ENCODE measurements at regions not wholly inside any gene's neighbourhood (a gene's known extent, or its start where the extent isn't known, plus 50 kb on each side); places are given as distances from the start of the nearest gene placed in this dataset.

GRCh38 chr2:107627164-107627563, 199.5 kb upstream of the RGPD4 start:
- TF ChIP-seq POLR2A (IDR thresholded peaks at IDR 0.05) (no peak), CTCF (IDR thresholded peaks at IDR 0.05) (no peak)

Measured in esophagus squamous epithelium (tissue), 4 donors.